Astrocyte of the cerebellum (primary cell): ENCODE measurements at regions not wholly inside any gene's neighbourhood (a gene's known extent, or its start where the extent isn't known, plus 50 kb on each side); places are given as distances from the start of the nearest gene placed in this dataset.

ENCODE experiments used
- DNase-seq: peaks from one replicate; pipeline ENCODE4 v3.0.0-alpha.2; 2011; ENCODE audit warnings: low read depth
- H3K4me3 ChIP-seq: 2 replicates; pipeline ENCODE4 v1.5.1; 2011; ENCODE audit warnings: mild to moderate bottlenecking, low read depth, low read length, moderate library complexity
- in situ Hi-C: cut with HindIII; loops from 2 replicates; pipeline ENCODE4 v1.10.0; 2017; ENCODE audit warnings: low sequenced_read_pairs
- TF ChIP-seq, protein P1 (sequence below): IDR thresholded peaks from 2 replicates; pipeline ENCODE4 v1.5.1; 2012; ENCODE audit warnings: low read length, low read depth, moderate library complexity, mild to moderate bottlenecking; ENCODE audit errors: missing control alignments

GRCh38 chr1:219689774-219690173 is 76.9 kb upstream of the ZC3H11B start:
- in situ Hi-C loops = no loop called here
- DNase-seq = no peak
- H3K4me3 ChIP-seq = no peak overlapping the region
- TF ChIP-seq, protein P1, sequence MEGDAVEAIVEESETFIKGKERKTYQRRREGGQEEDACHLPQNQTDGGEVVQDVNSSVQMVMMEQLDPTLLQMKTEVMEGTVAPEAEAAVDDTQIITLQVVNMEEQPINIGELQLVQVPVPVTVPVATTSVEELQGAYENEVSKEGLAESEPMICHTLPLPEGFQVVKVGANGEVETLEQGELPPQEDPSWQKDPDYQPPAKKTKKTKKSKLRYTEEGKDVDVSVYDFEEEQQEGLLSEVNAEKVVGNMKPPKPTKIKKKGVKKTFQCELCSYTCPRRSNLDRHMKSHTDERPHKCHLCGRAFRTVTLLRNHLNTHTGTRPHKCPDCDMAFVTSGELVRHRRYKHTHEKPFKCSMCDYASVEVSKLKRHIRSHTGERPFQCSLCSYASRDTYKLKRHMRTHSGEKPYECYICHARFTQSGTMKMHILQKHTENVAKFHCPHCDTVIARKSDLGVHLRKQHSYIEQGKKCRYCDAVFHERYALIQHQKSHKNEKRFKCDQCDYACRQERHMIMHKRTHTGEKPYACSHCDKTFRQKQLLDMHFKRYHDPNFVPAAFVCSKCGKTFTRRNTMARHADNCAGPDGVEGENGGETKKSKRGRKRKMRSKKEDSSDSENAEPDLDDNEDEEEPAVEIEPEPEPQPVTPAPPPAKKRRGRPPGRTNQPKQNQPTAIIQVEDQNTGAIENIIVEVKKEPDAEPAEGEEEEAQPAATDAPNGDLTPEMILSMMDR = no peak

GRCh38 chr1:219687779-219688178 is 74.9 kb upstream of the ZC3H11B start:
- in situ Hi-C loops = no loop called here
- H3K4me3 ChIP-seq = no peak overlapping the region

DNA sequence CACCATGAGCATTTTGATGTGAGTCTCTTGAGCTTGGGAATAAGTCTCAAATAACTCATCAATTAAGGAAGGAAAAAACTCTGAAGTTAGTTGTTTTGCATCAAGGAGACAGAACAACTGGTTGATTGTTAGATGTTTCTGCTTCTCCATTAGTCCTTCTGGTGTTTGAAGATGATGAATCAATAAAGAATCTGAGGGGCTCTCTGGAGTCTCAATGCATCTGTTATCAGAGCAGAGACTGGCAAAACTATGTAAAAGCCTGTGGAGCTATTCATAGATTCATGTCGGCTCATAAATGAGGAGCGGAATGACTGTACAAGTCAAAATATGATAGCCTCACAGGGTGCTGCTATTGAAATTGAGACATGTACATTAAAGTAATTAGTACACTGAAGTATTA is 73.3 kb upstream of the ZC3H11B start:
- in situ Hi-C loops = no loop called here
- no peak for DNase-seq
- no peak overlapping the region for H3K4me3 ChIP-seq
- TF ChIP-seq, protein P1 = no peak

More at GRCh38 chr1:219687779-219688178, 74.9 kb upstream of the ZC3H11B start:
- TF ChIP-seq, protein P1 = no peak
- DNase-seq = no peak

- no peak overlapping the region for H3K4me3 ChIP-seq
- no peak for DNase-seq
- TF ChIP-seq, protein P1 = no peak
- in situ Hi-C loops = no loop called here
Measured at GRCh38 chr1:219682788-219683187, 69.9 kb upstream of the ZC3H11B start.

- in situ Hi-C loops = no loop called here
- no peak overlapping the region for H3K4me3 ChIP-seq
- TF ChIP-seq, protein P1 = no peak
- DNase-seq = no peak
Measured at GRCh38 chr1:219681876-219682275, 69.0 kb upstream of the ZC3H11B start.

GRCh38 chr1:219676012-219676765 is 63.3 kb upstream of the ZC3H11B start:
- no peak overlapping the region for H3K4me3 ChIP-seq
- TF ChIP-seq, protein P1 = no peak
- DNase-seq = peak; percentile 90
- in situ Hi-C loops = no loop called here
